ENCODE measurements at regions not wholly inside any gene's neighbourhood (a gene's known extent, or its start where the extent isn't known, plus 50 kb on each side); places are given as distances from the start of the nearest gene placed in this dataset.
A peak's percentile ranks its signal among the peaks of the same experiment; 100 is the strongest.

GRCh38 chr5:109917154-109917546, 227.4 kb downstream of the MAN2A1 start:
- Mint-ChIP-seq H3K36me3 (ENCODE audit: low read depth) (no peaks in the 10 kb centered on the region), H3K4me3 (no peak overlapping the region), H3K27ac (no peak overlapping the region), H3K9me3 (ENCODE audit: low read depth) (peaks cover 2% of the 10 kb centered on the region), H3K27me3 (no peaks in the 10 kb centered on the region), H3K4me1 (peaks cover 39% of the 10 kb centered on the region)
- ATAC-seq: no peak
- DNase-seq: no peak
- CTCF ChIA-PET: no interaction called here
- intact Hi-C loops (cut with DNase I, micrococcal nuclease): no loop called here
- POLR2A ChIA-PET: no interaction called here

- intact Hi-C loops (cut with DNase I, micrococcal nuclease): no loop called here
- no peaks in the 10 kb centered on the region for H3K27me3 Mint-ChIP-seq
- POLR2A ChIA-PET: no interaction called here
- no peak overlapping the region for H3K27ac Mint-ChIP-seq
- CTCF ChIA-PET: no interaction called here
- peaks cover 2% of the 10 kb centered on the region for H3K9me3 Mint-ChIP-seq (ENCODE audit: low read depth)
- DNase-seq: no peak
- H3K4me1 Mint-ChIP-seq: peaks cover 45% of the 10 kb centered on the region
- H3K4me3 Mint-ChIP-seq: no peak overlapping the region
- H3K36me3 Mint-ChIP-seq (ENCODE audit: low read depth): no peaks in the 10 kb centered on the region
- ATAC-seq: no peak
Measured at GRCh38 chr5:109917966-109918365, 228.2 kb downstream of the MAN2A1 start.

- intact Hi-C loops (cut with DNase I, micrococcal nuclease): loop anchor here (5.0 to 10.0 kb wide), 2 partner anchors 226 to 228 kb away; no protein-coding TSS in a partner anchor
Measured at GRCh38 chr5:109920736-109921135, 231.0 kb downstream of the MAN2A1 start.

GRCh38 chr5:109921735-109922380, 232.1 kb downstream of the MAN2A1 start:
- peak; percentile 85 for ATAC-seq
- H3K27ac Mint-ChIP-seq: peak overlapping the region; percentile 93
- peaks cover 2% of the 10 kb centered on the region for H3K9me3 Mint-ChIP-seq (ENCODE audit: low read depth)
- intact Hi-C loops (cut with DNase I, micrococcal nuclease): loop anchor here (5.0 to 10.0 kb wide), 2 partner anchors 227 to 230 kb away; no protein-coding TSS in a partner anchor
- ChIA-PET POLR2A (interaction anchor here (0.5 to 1.3 kb wide), 2 partner anchors 14 to 54 kb away, joined by 3 to 4 read pairs; no protein-coding TSS in a partner anchor), CTCF (interaction anchor here (0.6 to 1.1 kb wide), 6 partner anchors 8 to 187 kb away, joined by 3 to 5 read pairs (median 4); no protein-coding TSS in a partner anchor)
- H3K27me3 Mint-ChIP-seq: no peaks in the 10 kb centered on the region
- no peaks in the 10 kb centered on the region for H3K36me3 Mint-ChIP-seq (ENCODE audit: low read depth)
- H3K4me3 Mint-ChIP-seq: no peak overlapping the region
- DNase-seq: peak; percentile 64
- H3K4me1 Mint-ChIP-seq: peaks cover 37% of the 10 kb centered on the region

More at GRCh38 chr5:109920736-109921135, 231.0 kb downstream of the MAN2A1 start:
- H3K4me1 Mint-ChIP-seq: peaks cover 37% of the 10 kb centered on the region
- H3K4me3 Mint-ChIP-seq: no peak overlapping the region
- CTCF ChIA-PET: no interaction called here
- H3K36me3 Mint-ChIP-seq (ENCODE audit: low read depth): no peaks in the 10 kb centered on the region
- no peaks in the 10 kb centered on the region for H3K27me3 Mint-ChIP-seq
- POLR2A ChIA-PET: no interaction called here
- ATAC-seq: no peak
- DNase-seq: no peak
- no peak overlapping the region for H3K27ac Mint-ChIP-seq
- H3K9me3 Mint-ChIP-seq (ENCODE audit: low read depth): peaks cover 2% of the 10 kb centered on the region

- no peaks in the 10 kb centered on the region for H3K36me3 Mint-ChIP-seq (ENCODE audit: low read depth)
- DNase-seq: peak; percentile 48
- H3K4me3 Mint-ChIP-seq: no peak overlapping the region
- ChIA-PET CTCF (interaction anchor here (0.8 to 1.1 kb wide), 2 partner anchors 9 to 65 kb away, joined by 3 to 4 read pairs; no protein-coding TSS in a partner anchor), POLR2A (interaction anchor here (0.5 to 1.3 kb wide), 2 partner anchors 14 to 54 kb away, joined by 3 to 4 read pairs; no protein-coding TSS in a partner anchor)
- no peaks in the 10 kb centered on the region for H3K27me3 Mint-ChIP-seq
- ATAC-seq: peak; percentile 50
- peaks cover 37% of the 10 kb centered on the region for H3K4me1 Mint-ChIP-seq
- peaks cover 2% of the 10 kb centered on the region for H3K9me3 Mint-ChIP-seq (ENCODE audit: low read depth)
- intact Hi-C loops (cut with DNase I, micrococcal nuclease): loop anchor here (5.0 to 10.0 kb wide), 2 partner anchors 228 to 230 kb away; no protein-coding TSS in a partner anchor
- H3K27ac Mint-ChIP-seq: peak overlapping the region; percentile 93
Measured at GRCh38 chr5:109922381-109922995, 232.8 kb downstream of the MAN2A1 start.

GRCh38 chr5:109923205-109923604, 233.5 kb downstream of the MAN2A1 start:
- Mint-ChIP-seq H3K36me3 (ENCODE audit: low read depth) (no peaks in the 10 kb centered on the region), H3K27ac (no peak overlapping the region), H3K4me3 (no peak overlapping the region), H3K9me3 (ENCODE audit: low read depth) (peaks cover 2% of the 10 kb centered on the region), H3K27me3 (no peaks in the 10 kb centered on the region), H3K4me1 (peaks cover 37% of the 10 kb centered on the region)
- intact Hi-C loops (cut with DNase I, micrococcal nuclease): loop anchor here (5.0 to 10.0 kb wide), 2 partner anchors 228 to 231 kb away; no protein-coding TSS in a partner anchor
- ChIA-PET POLR2A (no interaction called here), CTCF (interaction anchor here (1.2 kb wide), 1 partner anchor 25 kb away, joined by 3 read pairs; no protein-coding TSS in a partner anchor)
- ATAC-seq (no peak), DNase-seq (no peak)

- peaks cover 2% of the 10 kb centered on the region for H3K9me3 Mint-ChIP-seq (ENCODE audit: low read depth)
- no peak for ATAC-seq
- intact Hi-C loops (cut with DNase I, micrococcal nuclease): loop anchor here (5.0 to 10.0 kb wide), 2 partner anchors 230 to 232 kb away; no protein-coding TSS in a partner anchor
- peaks cover 37% of the 10 kb centered on the region for H3K4me1 Mint-ChIP-seq
- H3K36me3 Mint-ChIP-seq (ENCODE audit: low read depth): no peaks in the 10 kb centered on the region
- CTCF ChIA-PET: interaction anchor here (0.6 to 1.2 kb wide), 2 partner anchors 26 to 702 kb away, joined by 3 to 4 read pairs; no protein-coding TSS in a partner anchor
- peak overlapping the region; percentile 15 for H3K27ac Mint-ChIP-seq
- POLR2A ChIA-PET: no interaction called here
- H3K4me3 Mint-ChIP-seq: no peak overlapping the region
- H3K27me3 Mint-ChIP-seq: no peaks in the 10 kb centered on the region
- no peak for DNase-seq
Measured at GRCh38 chr5:109924237-109925107, 234.7 kb downstream of the MAN2A1 start.

GRCh38 chr5:109927639-109928038, 237.9 kb downstream of the MAN2A1 start:
- no peak for ATAC-seq
- CTCF ChIA-PET: no interaction called here
- H3K4me1 Mint-ChIP-seq: peaks cover 21% of the 10 kb centered on the region
- POLR2A ChIA-PET: no interaction called here
- no peaks in the 10 kb centered on the region for H3K9me3 Mint-ChIP-seq (ENCODE audit: low read depth)
- no peak for DNase-seq
- no peak overlapping the region for H3K4me3 Mint-ChIP-seq
- H3K27me3 Mint-ChIP-seq: no peaks in the 10 kb centered on the region
- no peak overlapping the region for H3K27ac Mint-ChIP-seq
- intact Hi-C loops (cut with DNase I, micrococcal nuclease): loop anchor here in 1 of 2 experiments (10.0 kb wide), 1 partner anchor 233 kb away; no protein-coding TSS in a partner anchor
- no peaks in the 10 kb centered on the region for H3K36me3 Mint-ChIP-seq (ENCODE audit: low read depth)

- intact Hi-C loops (cut with DNase I, micrococcal nuclease): loop anchor here in 1 of 2 experiments (10.0 kb wide), 1 partner anchor 233 kb away; no protein-coding TSS in a partner anchor
- ATAC-seq (no peak), DNase-seq (no peak)
- ChIA-PET POLR2A (no interaction called here), CTCF (no interaction called here)
- Mint-ChIP-seq H3K4me1 (peaks cover 17% of the 10 kb centered on the region), H3K9me3 (ENCODE audit: low read depth) (no peaks in the 10 kb centered on the region), H3K27ac (no peak overlapping the region), H3K27me3 (no peaks in the 10 kb centered on the region), H3K36me3 (ENCODE audit: low read depth) (no peaks in the 10 kb centered on the region), H3K4me3 (no peak overlapping the region)
Measured at GRCh38 chr5:109928046-109928445, 238.3 kb downstream of the MAN2A1 start.

GRCh38 chr5:109928811-109929210, 239.1 kb downstream of the MAN2A1 start:
- no peak for ATAC-seq
- H3K4me1 Mint-ChIP-seq: peaks cover 10% of the 10 kb centered on the region
- no peak overlapping the region for H3K4me3 Mint-ChIP-seq

GRCh38 chr5:109929376-109929775, 239.6 kb downstream of the MAN2A1 start:
- Mint-ChIP-seq H3K27me3 (no peaks in the 10 kb centered on the region), H3K4me1 (peaks cover 9% of the 10 kb centered on the region), H3K4me3 (no peak overlapping the region), H3K9me3 (ENCODE audit: low read depth) (no peaks in the 10 kb centered on the region), H3K27ac (no peak overlapping the region), H3K36me3 (ENCODE audit: low read depth) (no peaks in the 10 kb centered on the region)
- DNase-seq (no peak), ATAC-seq (no peak)
- intact Hi-C loops (cut with DNase I, micrococcal nuclease): loop anchor here in 1 of 2 experiments (10.0 kb wide), 1 partner anchor 235 kb away; no protein-coding TSS in a partner anchor
- POLR2A ChIA-PET: no interaction called here
- CTCF ChIA-PET: no interaction called here

More at GRCh38 chr5:109928811-109929210, 239.1 kb downstream of the MAN2A1 start:
- POLR2A ChIA-PET: no interaction called here
- no peak overlapping the region for H3K27ac Mint-ChIP-seq
- no peaks in the 10 kb centered on the region for H3K9me3 Mint-ChIP-seq (ENCODE audit: low read depth)
- H3K27me3 Mint-ChIP-seq: no peaks in the 10 kb centered on the region
- intact Hi-C loops (cut with DNase I, micrococcal nuclease): loop anchor here in 1 of 2 experiments (10.0 kb wide), 1 partner anchor 234 kb away; no protein-coding TSS in a partner anchor
- CTCF ChIA-PET: no interaction called here
- H3K36me3 Mint-ChIP-seq (ENCODE audit: low read depth): no peaks in the 10 kb centered on the region
- DNase-seq: no peak

Measured in activated CD4-positive, alpha-beta T cell treated with anti-CD3 and anti-CD28 coated beads for 36 hours (primary cell).